ENCODE measurements at regions not wholly inside any gene's neighbourhood (a gene's known extent, or its start where the extent isn't known, plus 50 kb on each side); places are given as distances from the start of the nearest gene placed in this dataset.

DNA sequence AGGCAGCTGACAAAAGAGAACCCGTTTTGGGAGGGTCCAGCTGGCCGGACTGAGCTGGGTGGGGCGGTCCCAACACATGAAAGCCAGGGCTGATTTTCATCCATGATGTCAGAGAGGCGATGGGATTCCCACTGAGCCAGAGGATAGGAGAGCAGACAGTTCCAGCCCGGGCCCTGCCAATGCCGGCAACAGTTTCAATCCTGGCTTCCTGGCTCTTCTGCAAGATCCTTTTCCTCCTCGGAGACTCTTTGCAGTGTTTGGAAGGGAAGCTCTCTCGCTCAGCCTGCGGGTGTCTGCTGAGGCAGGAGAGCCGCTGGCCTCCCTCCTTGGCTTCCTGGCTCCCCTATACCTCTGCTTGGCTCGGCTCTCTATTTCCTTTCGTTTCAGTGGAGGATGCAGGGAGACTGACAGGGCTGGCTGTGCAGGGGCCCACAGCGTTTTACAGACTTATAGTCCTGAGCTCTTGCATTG lies 145.5 kb upstream of the SOX9 start:
- H3K9ac ChIP-seq (ENCODE audit: low read depth in 1 of 2, low read length in 2 of 2): no peak overlapping the region
- WGBS: 43% methylated on average over 13 of the region's 13 CpGs

DNA sequence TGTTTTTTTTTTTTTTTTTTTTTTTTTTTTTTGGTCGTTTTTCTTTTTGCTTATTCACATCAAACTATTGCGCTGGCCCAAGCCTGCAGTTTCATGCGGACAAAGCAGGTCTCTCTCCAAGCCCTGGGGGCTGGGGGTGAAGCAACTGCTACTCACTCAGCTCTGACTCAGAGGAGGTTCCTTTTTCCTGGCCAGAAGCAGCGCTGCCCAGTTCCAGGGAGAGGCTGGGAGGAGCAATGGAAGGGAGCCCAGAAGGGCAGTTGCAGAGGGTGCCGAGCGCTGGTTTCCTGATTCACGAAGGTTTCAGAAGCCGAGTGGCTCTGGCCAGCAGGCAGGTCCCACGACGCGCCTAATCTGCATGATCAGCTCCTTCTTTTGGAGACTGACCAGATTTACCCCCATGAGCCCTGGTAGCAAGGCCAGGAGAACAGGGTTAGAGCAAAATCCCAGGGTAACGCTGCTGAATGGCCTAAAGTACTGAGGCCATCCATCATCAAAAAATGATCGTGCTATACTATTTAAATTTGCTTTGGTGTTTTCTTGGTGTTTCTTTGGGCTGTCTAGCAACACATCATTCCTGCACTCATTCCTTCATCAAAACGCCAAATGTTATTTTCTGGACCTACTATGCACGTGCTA lies 144.7 kb upstream of the SOX9 start:
- Histone ChIP-seq H3K4me3 (ENCODE audit: low read depth in 1 of 3, low read length in 3 of 3) (no peak overlapping the region), H3K27me3 (ENCODE audit: control insufficient read depth in 4 of 4, insufficient read depth in 4 of 4, low read length in 3 of 4) (peaks cover 0 to 2% (median 0%) of the 10 kb centered on the region in 4 donors), H3K9ac (ENCODE audit: low read depth in 1 of 2, low read length in 2 of 2) (no peak overlapping the region), H3K4me1 (ENCODE audit: control insufficient read depth in 4 of 4, insufficient read depth in 4 of 4, low read length in 3 of 4) (no peaks in the 10 kb centered on the region), H3K36me3 (ENCODE audit: control insufficient read depth in 4 of 4, insufficient read depth in 3 of 4, low read depth in 1 of 4, low read length in 3 of 4) (no peaks in the 10 kb centered on the region), H3K9me3 (ENCODE audit: control insufficient read depth in 4 of 4, low read length in 3 of 4) (peaks cover 0 to 2% (median 0%) of the 10 kb centered on the region in 4 donors), H3K27ac (ENCODE audit: low read depth in 1 of 2, low read length in 2 of 2) (no peak overlapping the region)
- TF ChIP-seq, protein P1, sequence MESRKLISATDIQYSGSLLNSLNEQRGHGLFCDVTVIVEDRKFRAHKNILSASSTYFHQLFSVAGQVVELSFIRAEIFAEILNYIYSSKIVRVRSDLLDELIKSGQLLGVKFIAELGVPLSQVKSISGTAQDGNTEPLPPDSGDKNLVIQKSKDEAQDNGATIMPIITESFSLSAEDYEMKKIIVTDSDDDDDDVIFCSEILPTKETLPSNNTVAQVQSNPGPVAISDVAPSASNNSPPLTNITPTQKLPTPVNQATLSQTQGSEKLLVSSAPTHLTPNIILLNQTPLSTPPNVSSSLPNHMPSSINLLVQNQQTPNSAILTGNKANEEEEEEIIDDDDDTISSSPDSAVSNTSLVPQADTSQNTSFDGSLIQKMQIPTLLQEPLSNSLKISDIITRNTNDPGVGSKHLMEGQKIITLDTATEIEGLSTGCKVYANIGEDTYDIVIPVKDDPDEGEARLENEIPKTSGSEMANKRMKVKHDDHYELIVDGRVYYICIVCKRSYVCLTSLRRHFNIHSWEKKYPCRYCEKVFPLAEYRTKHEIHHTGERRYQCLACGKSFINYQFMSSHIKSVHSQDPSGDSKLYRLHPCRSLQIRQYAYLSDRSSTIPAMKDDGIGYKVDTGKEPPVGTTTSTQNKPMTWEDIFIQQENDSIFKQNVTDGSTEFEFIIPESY (IDR thresholded peaks at IDR 0.05): no peak
- TF ChIP-seq YY1 (IDR thresholded peaks at IDR 0.05) (no peak), RXRA (IDR thresholded peaks at IDR 0.05) (no peak), TAF1 (conservative IDR thresholded peaks at IDR 0.05) (no peak), JUND (IDR thresholded peaks at IDR 0.05) (peak in 1 of 2 donors; percentile 10)
- TF ChIP-seq, protein P2, sequence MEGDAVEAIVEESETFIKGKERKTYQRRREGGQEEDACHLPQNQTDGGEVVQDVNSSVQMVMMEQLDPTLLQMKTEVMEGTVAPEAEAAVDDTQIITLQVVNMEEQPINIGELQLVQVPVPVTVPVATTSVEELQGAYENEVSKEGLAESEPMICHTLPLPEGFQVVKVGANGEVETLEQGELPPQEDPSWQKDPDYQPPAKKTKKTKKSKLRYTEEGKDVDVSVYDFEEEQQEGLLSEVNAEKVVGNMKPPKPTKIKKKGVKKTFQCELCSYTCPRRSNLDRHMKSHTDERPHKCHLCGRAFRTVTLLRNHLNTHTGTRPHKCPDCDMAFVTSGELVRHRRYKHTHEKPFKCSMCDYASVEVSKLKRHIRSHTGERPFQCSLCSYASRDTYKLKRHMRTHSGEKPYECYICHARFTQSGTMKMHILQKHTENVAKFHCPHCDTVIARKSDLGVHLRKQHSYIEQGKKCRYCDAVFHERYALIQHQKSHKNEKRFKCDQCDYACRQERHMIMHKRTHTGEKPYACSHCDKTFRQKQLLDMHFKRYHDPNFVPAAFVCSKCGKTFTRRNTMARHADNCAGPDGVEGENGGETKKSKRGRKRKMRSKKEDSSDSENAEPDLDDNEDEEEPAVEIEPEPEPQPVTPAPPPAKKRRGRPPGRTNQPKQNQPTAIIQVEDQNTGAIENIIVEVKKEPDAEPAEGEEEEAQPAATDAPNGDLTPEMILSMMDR (IDR thresholded peaks at IDR 0.05; ENCODE audit: low read depth, low read length, missing input control): no peak
- DNase-seq (ENCODE audit: low spot score): no peak
- 58% methylated on average over 15 of the region's 15 CpGs for WGBS

More for the DNA sequence above, 145.5 kb upstream of the SOX9 start:
- TF ChIP-seq FOXA1 (IDR thresholded peaks at IDR 0.05) (no peak), RAD21 (IDR thresholded peaks at IDR 0.05) (no peak)
- no peaks in the 10 kb centered on the region for H3K36me3 ChIP-seq (ENCODE audit: control insufficient read depth in 4 of 4, insufficient read depth in 3 of 4, low read depth in 1 of 4, low read length in 3 of 4)
- peaks cover 0 to 2% (median 0%) of the 10 kb centered on the region in 4 donors for H3K27me3 ChIP-seq (ENCODE audit: control insufficient read depth in 4 of 4, insufficient read depth in 4 of 4, low read length in 3 of 4)
- no peak overlapping the region for H3K4me3 ChIP-seq (ENCODE audit: low read depth in 1 of 3, low read length in 3 of 3)
- H3K4me1 ChIP-seq (ENCODE audit: control insufficient read depth in 4 of 4, insufficient read depth in 4 of 4, low read length in 3 of 4): no peaks in the 10 kb centered on the region
- DNase-seq (ENCODE audit: low spot score): no peak
- peak overlapping the region in 1 of 2 donors; percentile 42 for H3K27ac ChIP-seq (ENCODE audit: low read depth in 1 of 2, low read length in 2 of 2)
- H3K9me3 ChIP-seq (ENCODE audit: control insufficient read depth in 4 of 4, low read length in 3 of 4): no peaks in the 10 kb centered on the region

DNA sequence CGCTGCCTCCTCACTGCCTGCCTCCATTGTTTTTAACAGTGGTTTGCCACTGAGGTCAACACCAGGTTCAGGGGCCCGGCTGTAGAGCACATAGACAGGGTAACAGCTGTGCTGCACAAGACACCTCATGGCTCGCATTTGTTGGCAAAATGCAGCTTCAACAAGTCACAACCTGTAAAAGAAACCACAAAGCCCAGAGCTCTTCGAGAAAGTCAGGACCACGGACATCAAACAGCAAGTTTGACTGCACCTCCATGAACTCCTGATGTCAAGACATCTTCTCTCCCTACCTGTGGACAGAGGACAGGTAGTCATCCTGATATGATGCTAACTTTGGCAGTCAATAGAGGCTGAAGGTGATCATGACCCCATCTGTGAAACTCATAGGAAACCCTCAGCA lies 142.4 kb upstream of the SOX9 start:
- Histone ChIP-seq H3K36me3 (ENCODE audit: control insufficient read depth in 4 of 4, insufficient read depth in 3 of 4, low read depth in 1 of 4, low read length in 3 of 4) (no peaks in the 10 kb centered on the region), H3K4me1 (ENCODE audit: control insufficient read depth in 4 of 4, insufficient read depth in 4 of 4, low read length in 3 of 4) (no peaks in the 10 kb centered on the region), H3K4me3 (ENCODE audit: low read depth in 1 of 3, low read length in 3 of 3) (no peak overlapping the region), H3K9me3 (ENCODE audit: control insufficient read depth in 4 of 4, low read length in 3 of 4) (peaks cover 0 to 2% (median 0%) of the 10 kb centered on the region in 4 donors), H3K27me3 (ENCODE audit: control insufficient read depth in 4 of 4, insufficient read depth in 4 of 4, low read length in 3 of 4) (peaks cover 0 to 2% (median 0%) of the 10 kb centered on the region in 4 donors), H3K9ac (ENCODE audit: low read depth in 1 of 2, low read length in 2 of 2) (no peak overlapping the region), H3K27ac (ENCODE audit: low read depth in 1 of 2, low read length in 2 of 2) (no peak overlapping the region)
- WGBS: 65% methylated on average over 5 of the region's 5 CpGs
- no peak for DNase-seq (ENCODE audit: low spot score)
- TF ChIP-seq TAF1 (conservative IDR thresholded peaks at IDR 0.05): no peak
- TF ChIP-seq JUND (IDR thresholded peaks at IDR 0.05): no peak
- TF ChIP-seq FOXA1 (IDR thresholded peaks at IDR 0.05): no peak
- TF ChIP-seq, protein P2 (IDR thresholded peaks at IDR 0.05; ENCODE audit: low read depth, low read length, missing input control): no peak
- TF ChIP-seq, protein P1 (IDR thresholded peaks at IDR 0.05): no peak
- TF ChIP-seq RXRA (IDR thresholded peaks at IDR 0.05): no peak
- no peak for TF ChIP-seq HNF4G (IDR thresholded peaks at IDR 0.05)
- TF ChIP-seq FOXA2 (IDR thresholded peaks at IDR 0.05): no peak
- TF ChIP-seq, protein P3, sequence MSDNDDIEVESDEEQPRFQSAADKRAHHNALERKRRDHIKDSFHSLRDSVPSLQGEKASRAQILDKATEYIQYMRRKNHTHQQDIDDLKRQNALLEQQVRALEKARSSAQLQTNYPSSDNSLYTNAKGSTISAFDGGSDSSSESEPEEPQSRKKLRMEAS (IDR thresholded peaks at IDR 0.05): no peak
- TF ChIP-seq, protein P4, sequence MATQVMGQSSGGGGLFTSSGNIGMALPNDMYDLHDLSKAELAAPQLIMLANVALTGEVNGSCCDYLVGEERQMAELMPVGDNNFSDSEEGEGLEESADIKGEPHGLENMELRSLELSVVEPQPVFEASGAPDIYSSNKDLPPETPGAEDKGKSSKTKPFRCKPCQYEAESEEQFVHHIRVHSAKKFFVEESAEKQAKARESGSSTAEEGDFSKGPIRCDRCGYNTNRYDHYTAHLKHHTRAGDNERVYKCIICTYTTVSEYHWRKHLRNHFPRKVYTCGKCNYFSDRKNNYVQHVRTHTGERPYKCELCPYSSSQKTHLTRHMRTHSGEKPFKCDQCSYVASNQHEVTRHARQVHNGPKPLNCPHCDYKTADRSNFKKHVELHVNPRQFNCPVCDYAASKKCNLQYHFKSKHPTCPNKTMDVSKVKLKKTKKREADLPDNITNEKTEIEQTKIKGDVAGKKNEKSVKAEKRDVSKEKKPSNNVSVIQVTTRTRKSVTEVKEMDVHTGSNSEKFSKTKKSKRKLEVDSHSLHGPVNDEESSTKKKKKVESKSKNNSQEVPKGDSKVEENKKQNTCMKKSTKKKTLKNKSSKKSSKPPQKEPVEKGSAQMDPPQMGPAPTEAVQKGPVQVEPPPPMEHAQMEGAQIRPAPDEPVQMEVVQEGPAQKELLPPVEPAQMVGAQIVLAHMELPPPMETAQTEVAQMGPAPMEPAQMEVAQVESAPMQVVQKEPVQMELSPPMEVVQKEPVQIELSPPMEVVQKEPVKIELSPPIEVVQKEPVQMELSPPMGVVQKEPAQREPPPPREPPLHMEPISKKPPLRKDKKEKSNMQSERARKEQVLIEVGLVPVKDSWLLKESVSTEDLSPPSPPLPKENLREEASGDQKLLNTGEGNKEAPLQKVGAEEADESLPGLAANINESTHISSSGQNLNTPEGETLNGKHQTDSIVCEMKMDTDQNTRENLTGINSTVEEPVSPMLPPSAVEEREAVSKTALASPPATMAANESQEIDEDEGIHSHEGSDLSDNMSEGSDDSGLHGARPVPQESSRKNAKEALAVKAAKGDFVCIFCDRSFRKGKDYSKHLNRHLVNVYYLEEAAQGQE (IDR thresholded peaks at IDR 0.05): no peak
- TF ChIP-seq HNF4A (conservative IDR thresholded peaks at IDR 0.05): no peak
- no peak for TF ChIP-seq NR2F2 (IDR thresholded peaks at IDR 0.05)

Measured in liver (tissue), 8 donors.